ENCODE measurements at regions not wholly inside any gene's neighbourhood (a gene's known extent, or its start where the extent isn't known, plus 50 kb on each side); places are given as distances from the start of the nearest gene placed in this dataset.

- DNase-seq, result no peak
Observed at GRCh38 chr16:79677799-79678530, 77.4 kb upstream of the MAF start.

GRCh38 chr16:79673635-79674034, 73.1 kb upstream of the MAF start:
- DNase-seq, result no peak

- no peak for DNase-seq
Observed at GRCh38 chr16:79672524-79672923, 72.0 kb upstream of the MAF start.

GRCh38 chr16:79668502-79668901, 68.0 kb upstream of the MAF start:
- no peak for DNase-seq

- no peak for DNase-seq
Observed at GRCh38 chr16:79665970-79666369, 65.4 kb upstream of the MAF start.

- no peak for DNase-seq
Observed at GRCh38 chr16:79664407-79664806, 63.9 kb upstream of the MAF start.

GRCh38 chr16:79662669-79663313, 62.3 kb upstream of the MAF start:
- no peak for DNase-seq

- no peak for DNase-seq
Observed at GRCh38 chr16:79662122-79662521, 61.6 kb upstream of the MAF start.

- DNase-seq, result no peak
Observed at GRCh38 chr16:79661578-79661977, 61.0 kb upstream of the MAF start.

- DNase-seq, result no peak
Observed at GRCh38 chr16:79659344-79659743, 58.8 kb upstream of the MAF start.

GRCh38 chr16:79658301-79659033, 57.9 kb upstream of the MAF start:
- DNase-seq, result no peak

GRCh38 chr16:79656553-79657115, 56.1 kb upstream of the MAF start:
- no peak for DNase-seq

GRCh38 chr16:79653373-79653891, 52.9 kb upstream of the MAF start:
- no peak for DNase-seq

GRCh38 chr16:79651363-79651762, 50.8 kb upstream of the MAF start:
- no peak for DNase-seq
